ENCODE measurements at regions not wholly inside any gene's neighbourhood (a gene's known extent, or its start where the extent isn't known, plus 50 kb on each side); places are given as distances from the start of the nearest gene placed in this dataset.

- TF ChIP-seq, protein P1, sequence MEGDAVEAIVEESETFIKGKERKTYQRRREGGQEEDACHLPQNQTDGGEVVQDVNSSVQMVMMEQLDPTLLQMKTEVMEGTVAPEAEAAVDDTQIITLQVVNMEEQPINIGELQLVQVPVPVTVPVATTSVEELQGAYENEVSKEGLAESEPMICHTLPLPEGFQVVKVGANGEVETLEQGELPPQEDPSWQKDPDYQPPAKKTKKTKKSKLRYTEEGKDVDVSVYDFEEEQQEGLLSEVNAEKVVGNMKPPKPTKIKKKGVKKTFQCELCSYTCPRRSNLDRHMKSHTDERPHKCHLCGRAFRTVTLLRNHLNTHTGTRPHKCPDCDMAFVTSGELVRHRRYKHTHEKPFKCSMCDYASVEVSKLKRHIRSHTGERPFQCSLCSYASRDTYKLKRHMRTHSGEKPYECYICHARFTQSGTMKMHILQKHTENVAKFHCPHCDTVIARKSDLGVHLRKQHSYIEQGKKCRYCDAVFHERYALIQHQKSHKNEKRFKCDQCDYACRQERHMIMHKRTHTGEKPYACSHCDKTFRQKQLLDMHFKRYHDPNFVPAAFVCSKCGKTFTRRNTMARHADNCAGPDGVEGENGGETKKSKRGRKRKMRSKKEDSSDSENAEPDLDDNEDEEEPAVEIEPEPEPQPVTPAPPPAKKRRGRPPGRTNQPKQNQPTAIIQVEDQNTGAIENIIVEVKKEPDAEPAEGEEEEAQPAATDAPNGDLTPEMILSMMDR (IDR thresholded peaks at IDR 0.05) = no peak
- TF ChIP-seq POLR2A (IDR thresholded peaks at IDR 0.05) (no peak), POLR2AphosphoS5 (IDR thresholded peaks at IDR 0.05) (no peak)
Observed at GRCh38 chr7:116342125-116342524, 131.8 kb downstream of the TES start.
